Femur (tissue), 1 donor: ENCODE measurements at regions not wholly inside any gene's neighbourhood (a gene's known extent, or its start where the extent isn't known, plus 50 kb on each side); places are given as distances from the start of the nearest gene placed in this dataset.
"Not testable (repeated sequence)": the region's sequence is repeated elsewhere in the genome, so short reads cannot be mapped to it uniquely, and the experiment has no call there.

Experiments
- DNase-seq: peaks from one replicate; pipeline ENCODE4 v3.0.0-alpha.2; 2017

- DNase-seq, result no peak
Measured at GRCh38 chr17:77087650-77088454, 52.9 kb upstream of the SEC14L1 start.

GRCh38 chr17:77088455-77089123, 52.2 kb upstream of the SEC14L1 start:
- DNase-seq, result peak; percentile 98

- no peak for DNase-seq
Measured at GRCh38 chr17:77089124-77089490, 51.7 kb upstream of the SEC14L1 start.

- DNase-seq, result not testable (repeated sequence)
Measured at GRCh38 chr17:77089949-77090348, 50.8 kb upstream of the SEC14L1 start.

- DNase-seq, result no peak
Measured at GRCh38 chr17:77090476-77090875, 50.3 kb upstream of the SEC14L1 start.
